22Rv1 (cell line): ENCODE measurements at regions not wholly inside any gene's neighbourhood (a gene's known extent, or its start where the extent isn't known, plus 50 kb on each side); places are given as distances from the start of the nearest gene placed in this dataset.
"Not testable (repeated sequence)": the region's sequence is repeated elsewhere in the genome, so short reads cannot be mapped to it uniquely, and the experiment has no call there.

Source experiments
- H3K27ac ChIP-seq: fragments of 450-650 bp; 2 replicates; pipeline ENCODE4 v1.5.1; 2017
- ZFX ChIP-seq: fragments of 450-650 bp; IDR thresholded peaks from 2 replicates; pipeline ENCODE4 v1.6.1; 2017; ENCODE audit warnings: antibody characterized with exemption, borderline replicate concordance
- TF ChIP-seq, protein P1 (sequence below): fragments of 450-650 bp; IDR thresholded peaks from 2 replicates; pipeline ENCODE4 v1.5.1; 2017; ENCODE audit warnings: mild to moderate bottlenecking

DNA sequence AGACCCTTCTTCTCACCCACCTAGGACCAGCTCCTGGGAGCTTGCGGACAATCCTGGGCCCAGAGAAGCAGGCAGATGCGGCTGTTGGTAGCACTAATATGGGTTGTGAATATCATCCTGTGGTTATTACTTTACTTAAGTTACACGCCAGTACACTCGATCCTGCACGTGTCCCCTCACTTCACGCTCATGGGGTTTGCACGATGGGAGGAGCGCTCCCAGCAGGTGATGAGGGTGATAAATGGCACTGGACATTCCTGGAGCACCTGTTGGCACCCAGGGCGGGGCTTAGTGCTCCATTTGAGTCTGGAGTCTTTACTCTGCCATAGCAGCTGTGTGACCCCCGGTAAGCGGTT lies 335.1 kb downstream of the PREX1 start:
- no peak overlapping the region for H3K27ac ChIP-seq
- TF ChIP-seq ZFX, result no peak
- TF ChIP-seq, protein P1, sequence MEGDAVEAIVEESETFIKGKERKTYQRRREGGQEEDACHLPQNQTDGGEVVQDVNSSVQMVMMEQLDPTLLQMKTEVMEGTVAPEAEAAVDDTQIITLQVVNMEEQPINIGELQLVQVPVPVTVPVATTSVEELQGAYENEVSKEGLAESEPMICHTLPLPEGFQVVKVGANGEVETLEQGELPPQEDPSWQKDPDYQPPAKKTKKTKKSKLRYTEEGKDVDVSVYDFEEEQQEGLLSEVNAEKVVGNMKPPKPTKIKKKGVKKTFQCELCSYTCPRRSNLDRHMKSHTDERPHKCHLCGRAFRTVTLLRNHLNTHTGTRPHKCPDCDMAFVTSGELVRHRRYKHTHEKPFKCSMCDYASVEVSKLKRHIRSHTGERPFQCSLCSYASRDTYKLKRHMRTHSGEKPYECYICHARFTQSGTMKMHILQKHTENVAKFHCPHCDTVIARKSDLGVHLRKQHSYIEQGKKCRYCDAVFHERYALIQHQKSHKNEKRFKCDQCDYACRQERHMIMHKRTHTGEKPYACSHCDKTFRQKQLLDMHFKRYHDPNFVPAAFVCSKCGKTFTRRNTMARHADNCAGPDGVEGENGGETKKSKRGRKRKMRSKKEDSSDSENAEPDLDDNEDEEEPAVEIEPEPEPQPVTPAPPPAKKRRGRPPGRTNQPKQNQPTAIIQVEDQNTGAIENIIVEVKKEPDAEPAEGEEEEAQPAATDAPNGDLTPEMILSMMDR, result no peak

DNA sequence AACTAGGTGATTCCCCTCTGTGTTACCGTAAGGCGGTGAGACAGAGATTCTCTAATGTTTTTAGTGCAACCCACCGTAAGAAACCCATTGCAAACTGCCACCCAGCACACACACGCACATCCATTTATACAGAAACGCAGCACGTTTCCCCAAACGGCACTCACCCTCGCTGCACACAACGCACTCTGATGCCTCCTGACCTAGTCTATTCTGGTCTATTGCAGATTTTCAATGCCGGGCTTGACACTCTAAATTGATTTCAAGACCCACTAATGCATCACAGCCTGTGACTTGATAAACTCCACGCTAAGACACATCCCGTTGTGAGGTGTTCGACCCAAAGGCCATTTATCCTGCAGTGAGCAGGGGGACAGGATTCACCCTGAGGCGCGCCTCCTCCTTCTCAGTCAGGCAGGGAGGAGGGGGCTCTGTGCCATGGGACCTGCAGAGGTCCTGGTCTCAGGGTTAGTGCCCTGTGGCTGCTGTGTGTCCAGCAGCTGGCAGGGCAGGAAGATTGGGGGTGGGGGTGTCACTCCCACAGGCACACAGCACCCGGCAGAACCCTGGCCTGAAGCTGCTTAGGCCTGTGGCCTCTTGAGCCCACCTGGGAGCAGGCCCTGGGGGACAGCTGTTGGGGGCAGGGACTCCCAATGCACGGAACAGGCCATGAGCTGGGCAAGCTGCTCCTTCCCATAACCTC lies 335.6 kb downstream of the PREX1 start:
- TF ChIP-seq ZFX, result no peak
- TF ChIP-seq, protein P1, result no peak
- H3K27ac ChIP-seq, result no peak overlapping the region

DNA sequence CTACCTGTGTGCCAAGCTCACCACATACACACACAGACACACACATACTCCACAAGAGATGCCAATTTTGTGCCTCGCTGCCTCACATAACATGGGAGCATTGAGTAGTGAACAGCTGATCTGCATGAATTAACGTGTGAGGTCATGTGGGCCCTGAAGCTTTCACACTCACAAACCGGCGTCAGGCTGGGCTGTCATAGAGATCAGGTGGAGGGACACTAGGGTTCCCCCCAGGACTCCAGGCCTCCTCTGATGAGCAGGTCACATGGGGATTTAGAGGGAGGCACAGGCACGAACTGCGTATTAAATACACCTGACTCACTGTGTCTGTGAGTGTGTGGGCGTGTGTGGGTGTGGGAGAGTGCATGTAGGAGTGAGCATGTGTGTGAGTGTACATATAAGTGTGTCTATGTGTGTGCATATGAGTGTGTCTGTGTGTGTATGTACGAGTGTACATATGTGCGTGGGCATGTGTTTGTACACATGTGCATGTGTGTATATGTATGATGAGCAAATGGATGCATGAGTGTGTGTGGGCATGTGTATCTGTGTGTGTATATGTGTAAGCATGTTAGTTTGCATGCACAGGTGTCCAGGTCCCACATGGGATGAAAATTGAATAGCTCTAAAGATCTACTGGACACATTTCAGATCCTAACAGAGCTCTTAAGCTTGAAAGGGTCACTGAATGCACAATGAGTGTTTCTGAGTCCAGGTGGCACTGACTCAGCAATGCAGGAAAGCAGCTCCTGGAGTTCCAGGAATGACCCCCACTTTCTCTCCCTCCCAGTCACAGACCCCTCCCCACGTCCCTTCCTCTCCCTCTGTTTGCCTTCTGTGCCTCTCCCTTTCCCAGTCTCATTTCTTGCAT lies 336.6 kb downstream of the PREX1 start:
- no peak for TF ChIP-seq ZFX
- H3K27ac ChIP-seq, result no peak overlapping the region

DNA sequence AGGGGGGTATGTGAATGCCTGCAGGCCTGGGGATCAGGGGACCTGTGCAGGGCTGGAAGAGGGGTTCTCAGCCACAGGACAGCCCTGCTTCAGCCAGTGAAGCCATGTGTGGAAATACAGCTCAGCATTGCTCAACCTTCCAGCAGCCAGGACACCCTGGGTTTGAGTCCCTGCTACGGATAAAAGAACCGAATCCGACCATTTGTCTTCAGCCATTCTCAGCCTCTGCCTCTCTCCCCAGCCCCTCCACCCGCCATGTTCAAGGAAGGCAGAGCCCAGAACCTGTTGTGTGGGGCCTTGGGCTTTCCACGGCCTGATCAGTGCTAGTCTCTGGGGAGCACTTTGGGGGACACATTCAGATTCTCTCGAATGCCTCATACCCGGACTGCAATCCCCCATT lies 337.5 kb downstream of the PREX1 start:
- H3K27ac ChIP-seq, result not testable (repeated sequence)

DNA sequence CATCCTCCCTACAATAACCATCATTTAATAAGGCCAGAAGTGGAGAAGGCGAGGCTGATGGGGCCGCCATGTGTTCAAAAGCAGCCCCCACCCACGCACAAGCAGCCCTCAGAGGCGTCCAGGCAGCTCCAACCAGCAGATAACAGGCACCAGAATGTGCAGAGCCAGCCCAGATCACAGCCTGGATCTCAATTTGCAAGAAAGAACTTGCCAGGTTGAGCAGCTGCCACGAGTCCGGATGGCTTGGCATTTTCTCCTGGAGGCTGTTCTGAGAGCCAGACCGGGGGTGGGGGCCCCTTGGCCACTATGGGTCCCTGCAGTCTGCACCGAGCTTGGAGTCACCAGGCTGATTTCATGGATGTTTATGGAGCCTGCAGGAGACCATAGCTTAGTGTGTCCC lies 338.1 kb downstream of the PREX1 start:
- no peak for TF ChIP-seq ZFX
- TF ChIP-seq, protein P1, result no peak
- H3K27ac ChIP-seq, result no peak overlapping the region

DNA sequence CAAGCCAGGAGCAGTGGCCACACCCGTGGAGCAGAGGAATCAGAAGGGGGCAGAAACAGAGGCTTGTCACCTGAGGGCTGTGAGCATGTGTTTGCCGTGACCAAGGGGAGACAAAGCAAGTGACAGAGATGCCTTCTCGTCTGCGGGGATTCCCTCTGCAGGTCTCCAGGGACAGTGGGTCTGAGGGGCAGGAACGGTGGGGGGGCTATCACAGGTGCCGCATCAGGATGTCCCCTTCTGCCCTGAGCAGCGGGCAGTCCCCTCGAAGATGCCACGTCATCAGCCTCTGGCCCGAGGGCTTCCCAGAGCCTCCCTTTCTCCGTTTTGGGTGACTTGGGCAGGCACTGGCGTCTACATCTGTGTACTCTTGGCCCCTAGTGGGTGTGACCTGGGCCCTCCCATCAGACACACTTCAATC lies 338.7 kb downstream of the PREX1 start:
- H3K27ac ChIP-seq, result no peak overlapping the region
- TF ChIP-seq, protein P1, result no peak
- no peak for TF ChIP-seq ZFX

DNA sequence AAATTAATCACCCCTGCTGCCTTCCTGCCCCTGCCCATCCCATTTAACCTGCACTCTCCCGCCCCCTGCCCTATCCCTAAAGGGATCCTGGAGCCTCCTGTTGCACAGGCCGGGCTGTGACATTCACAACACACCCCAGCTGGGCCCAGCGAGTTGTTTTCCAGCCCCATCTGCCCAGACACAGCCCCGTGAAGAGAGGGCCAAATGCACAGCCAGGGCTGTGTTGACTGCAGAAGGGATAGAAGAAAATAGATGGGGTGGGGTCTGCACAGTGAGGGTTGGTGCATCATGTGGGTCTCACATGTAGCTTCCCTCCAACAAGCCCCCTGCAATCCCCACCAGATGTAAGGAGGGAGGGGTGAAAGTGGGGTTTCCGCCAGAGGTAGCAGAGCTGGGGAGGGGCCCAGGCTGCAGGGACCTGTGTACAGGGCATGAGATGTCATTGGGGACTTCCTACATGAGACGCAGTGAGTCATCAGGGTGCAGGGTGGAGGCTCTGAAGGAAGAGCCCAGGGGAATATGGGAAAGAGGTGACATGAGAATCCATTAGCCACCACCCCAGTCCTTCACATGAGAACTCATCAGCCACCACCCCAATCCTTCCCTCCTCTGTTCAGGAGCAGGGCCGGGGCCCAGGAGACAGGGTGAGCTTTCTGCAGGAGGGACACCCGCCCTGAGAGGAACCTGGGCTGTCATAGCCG lies 339.3 kb downstream of the PREX1 start:
- H3K27ac ChIP-seq, result not testable (repeated sequence)

DNA sequence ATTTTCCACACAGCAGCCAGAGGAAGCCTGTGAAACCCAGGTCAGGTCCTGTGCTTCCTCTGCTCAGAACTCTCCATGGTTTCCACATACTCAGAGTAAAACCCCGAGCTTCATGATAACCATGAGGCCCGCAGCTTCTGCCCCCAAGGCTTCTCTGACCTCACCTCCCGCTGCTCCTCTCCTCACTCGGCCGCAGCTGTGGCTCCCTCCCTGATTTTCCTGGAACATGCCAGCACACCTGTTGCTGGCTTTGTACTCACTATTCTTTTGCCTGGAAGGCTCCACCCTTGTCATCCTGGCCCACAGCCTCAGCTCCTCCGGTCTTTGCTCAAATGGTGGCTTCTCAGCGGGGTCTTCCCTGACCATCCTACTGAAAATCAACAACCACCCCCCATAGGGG lies 341.7 kb downstream of the PREX1 start:
- TF ChIP-seq ZFX, result no peak
- TF ChIP-seq, protein P1, result no peak

DNA sequence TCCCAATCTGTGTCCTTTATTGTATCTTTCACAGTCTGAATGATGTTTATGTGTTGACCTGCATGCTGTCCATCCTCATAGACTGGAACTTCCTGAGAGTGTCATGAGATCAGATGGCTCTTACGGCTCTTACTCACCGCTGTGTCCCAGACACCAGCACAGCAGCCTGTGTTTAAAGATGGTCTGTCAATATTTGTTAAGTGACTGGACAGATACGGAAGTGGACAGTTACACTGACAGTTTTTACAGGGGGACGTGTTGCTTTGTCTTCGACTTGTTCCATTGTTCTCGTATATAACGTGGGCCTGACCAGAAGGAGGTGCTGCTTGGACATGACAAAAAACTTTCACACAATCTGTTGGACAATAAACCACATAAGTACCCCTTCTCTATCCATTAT lies 342.6 kb downstream of the PREX1 start:
- not testable (repeated sequence) for H3K27ac ChIP-seq

More for the DNA sequence above, 341.7 kb downstream of the PREX1 start:
- H3K27ac ChIP-seq, result no peak overlapping the region
